Left lobe of liver (tissue), 2 donors: ENCODE measurements at regions not wholly inside any gene's neighbourhood (a gene's known extent, or its start where the extent isn't known, plus 50 kb on each side); places are given as distances from the start of the nearest gene placed in this dataset.
"Not testable (repeated sequence)": the region's sequence is repeated elsewhere in the genome, so short reads cannot be mapped to it uniquely, and the experiment has no call there.

ENCODE experiments used
- ATAC-seq: fragments of 200-7000 bp; cut with Tn5 transposase; one replicate; pipeline ENCODE4 v1.9.1; 2020; ENCODE audit warnings: mild to moderate bottlenecking, moderate library complexity
- DNase-seq: peaks from one replicate; pipeline ENCODE4 v3.0.0-alpha.2; 2020; ENCODE audit warnings: low spot score
- donor health status: DM: no; HTN: no; CAD: no; lungs with moderate emphysema.
- donor health status: DM: no; HTN: yes; CAD: no.

DNA sequence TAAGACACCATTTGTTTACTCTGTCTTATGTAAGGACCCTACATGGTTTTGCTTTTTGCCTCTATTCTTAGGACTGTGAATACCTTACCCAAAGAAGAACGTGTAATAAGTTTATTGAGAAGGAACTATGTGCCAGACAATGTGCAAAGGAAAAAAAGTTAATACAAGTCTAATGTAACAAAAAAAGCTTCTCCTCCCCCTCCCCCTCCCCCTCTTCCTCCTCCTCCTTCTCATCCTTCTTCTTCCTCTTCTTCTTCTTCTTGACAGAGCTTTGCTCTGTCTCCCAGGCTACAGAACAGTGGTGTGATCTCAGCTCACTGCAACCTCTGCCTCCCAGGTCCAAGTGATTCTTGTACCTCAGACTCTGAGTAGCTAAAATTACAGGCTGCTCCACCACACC lies 50.9 kb upstream of the MITF start:
- DNase-seq (no peak), ATAC-seq (no peak)

DNA sequence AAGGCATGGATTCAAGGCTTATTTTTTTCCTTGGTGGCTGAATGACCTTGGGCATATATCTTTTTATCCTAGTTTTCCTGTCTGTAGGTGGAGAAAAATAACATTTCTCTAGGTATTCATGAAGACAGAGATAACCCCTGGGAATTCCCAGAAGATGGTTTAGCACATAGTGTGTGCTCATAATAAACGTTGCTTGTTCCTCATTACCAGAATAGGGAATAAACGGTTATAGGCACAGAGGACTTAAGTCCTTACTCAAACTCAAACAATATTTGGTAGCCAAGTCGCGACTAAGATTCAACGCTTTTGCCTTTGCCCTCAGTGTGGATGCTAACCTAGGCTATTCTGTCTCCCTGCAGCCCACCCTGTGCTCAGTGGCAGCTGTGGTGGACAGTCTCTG lies 51.6 kb upstream of the MITF start:
- ATAC-seq (no peak), DNase-seq (no peak)

DNA sequence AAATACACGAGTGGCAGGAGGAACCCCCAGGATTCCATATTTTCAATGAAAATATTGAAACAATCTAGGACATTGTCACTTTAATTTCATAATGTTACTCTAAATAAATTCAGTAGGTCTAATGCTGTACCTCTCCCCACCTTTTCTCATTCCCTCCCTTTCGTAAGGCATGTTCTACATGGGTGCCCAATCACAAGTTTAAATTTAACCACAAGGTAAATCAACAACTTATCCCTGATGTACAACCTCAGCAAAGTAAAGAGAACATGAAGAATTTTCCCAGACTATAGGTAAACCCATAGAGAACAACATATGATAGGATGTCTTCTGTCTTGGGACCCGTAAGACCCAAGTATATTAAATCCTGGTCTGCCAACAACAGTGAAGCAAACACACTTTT lies 53.2 kb upstream of the MITF start:
- ATAC-seq (no peak), DNase-seq (no peak)

GRCh38 chr3:69684309-69684961 lies 54.8 kb upstream of the MITF start:
- DNase-seq (no peak), ATAC-seq (no peak)

DNA sequence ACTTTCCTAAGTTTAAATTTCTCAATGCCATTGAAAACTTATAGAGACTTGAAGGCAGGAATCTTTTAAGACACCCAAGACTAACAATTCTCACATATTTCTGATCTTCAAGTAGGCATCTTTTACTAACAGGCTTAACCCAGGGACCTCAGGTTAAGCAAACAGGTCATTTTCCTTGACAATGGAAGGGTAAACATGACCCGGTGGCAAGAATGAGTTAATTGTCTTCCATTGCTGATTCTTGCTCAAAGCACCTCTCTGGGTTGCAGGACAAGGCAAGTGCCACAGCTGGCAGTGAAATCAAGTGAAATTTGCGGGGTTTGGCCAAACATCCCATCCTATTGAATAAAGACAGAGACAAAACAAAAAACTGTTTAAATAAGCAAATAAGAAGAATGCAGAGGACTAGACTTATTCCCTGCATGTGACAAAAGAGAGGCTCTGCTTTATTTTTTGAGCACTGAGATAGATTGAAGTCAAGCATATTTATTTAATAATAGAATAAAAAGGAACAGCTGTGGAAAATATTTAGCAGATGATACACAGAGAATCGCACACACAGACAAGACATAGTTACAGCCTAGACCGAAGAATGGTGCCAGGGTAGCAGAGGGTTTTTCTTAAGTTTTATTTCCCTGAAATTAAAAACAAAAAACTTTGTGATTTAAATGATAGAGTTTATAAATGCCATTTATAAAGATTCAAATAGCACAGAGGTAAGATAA lies 56.0 kb upstream of the MITF start:
- DNase-seq (no peak), ATAC-seq (no peak)

DNA sequence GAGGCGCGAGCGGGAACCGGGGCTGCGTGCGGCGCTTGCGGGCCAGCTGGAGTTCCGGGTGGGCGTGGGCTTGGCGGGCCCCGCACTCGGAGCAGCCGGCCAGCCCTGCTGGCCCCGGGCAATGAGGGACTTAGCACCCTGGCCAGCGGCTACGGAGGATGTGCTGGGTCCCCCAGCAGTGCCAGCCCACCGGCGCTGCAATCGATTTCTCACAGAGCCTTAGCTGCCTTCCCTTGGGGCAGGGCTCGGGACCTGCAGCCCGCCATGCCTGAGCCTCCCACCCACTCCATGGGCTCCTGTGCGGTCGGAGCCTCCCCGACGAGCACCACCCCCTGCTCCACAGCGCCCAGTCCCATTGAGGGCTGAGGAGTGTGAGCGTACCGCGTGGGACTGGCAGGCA lies 61.8 kb upstream of the MITF start:
- not testable (repeated sequence) for ATAC-seq, DNase-seq

DNA sequence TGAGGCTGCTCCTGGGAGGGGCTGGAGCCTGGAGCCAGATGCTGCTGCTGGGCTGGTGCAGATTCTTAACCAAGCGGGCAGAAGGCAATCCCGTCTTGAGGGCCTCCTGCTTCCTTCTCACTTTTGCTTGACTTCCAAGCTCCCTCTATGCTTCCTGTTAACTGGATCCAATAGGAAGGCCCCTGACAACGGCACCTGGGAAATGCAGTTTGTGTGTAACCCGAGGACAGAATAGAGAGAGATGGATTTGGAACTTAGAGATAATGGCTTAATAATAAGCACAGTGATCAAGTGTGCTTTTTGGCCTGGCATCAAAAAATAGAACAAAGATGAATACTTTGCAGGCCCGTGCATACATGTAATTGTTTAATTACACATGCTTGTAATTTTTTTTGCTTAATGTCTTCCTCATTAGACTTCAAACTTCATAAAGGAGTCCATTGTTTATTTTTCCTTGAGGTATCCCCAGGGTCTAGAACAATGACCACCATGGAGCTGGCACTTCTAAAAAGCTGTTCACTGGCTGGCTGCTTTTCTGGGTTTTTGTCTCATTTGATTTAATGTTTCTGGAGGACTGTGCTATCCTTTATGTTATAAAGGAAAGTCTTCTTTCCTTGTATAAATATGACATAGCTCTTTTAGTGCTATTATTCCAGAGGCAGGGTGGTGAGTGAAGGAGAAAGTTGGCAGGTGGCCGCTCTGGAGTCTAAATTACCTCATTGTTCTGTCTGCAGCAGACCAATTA lies 63.3 kb upstream of the MITF start:
- DNase-seq, result no peak
- no peak for ATAC-seq

DNA sequence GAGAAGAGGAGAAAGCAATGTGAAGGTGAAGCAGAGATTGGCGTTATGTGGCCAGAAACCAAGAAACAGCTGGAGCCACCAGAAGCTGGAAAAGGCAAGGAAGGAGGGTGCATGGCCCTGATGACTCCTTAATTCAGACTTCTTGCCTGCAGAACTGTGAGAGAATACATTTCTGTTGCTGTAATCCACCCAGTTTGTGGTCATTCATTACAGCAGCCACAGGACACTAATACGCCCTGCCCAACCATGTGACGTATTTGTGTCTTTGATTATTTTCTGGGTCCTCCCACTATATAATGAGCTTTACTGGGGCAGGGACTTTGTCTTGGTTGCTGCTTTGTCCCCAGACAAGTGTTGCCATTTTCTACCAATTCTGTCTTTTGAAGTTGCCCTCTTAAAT lies 64.5 kb upstream of the MITF start:
- no peak for ATAC-seq

GRCh38 chr3:69671082-69671952 lies 67.9 kb upstream of the MITF start:
- ATAC-seq (peak; percentile 76), DNase-seq (no peak)

More for the DNA sequence above, 64.5 kb upstream of the MITF start:
- no peak for DNase-seq

- ATAC-seq (no peak), DNase-seq (no peak)
Observed at GRCh38 chr3:69669070-69669469, 70.2 kb upstream of the MITF start.

DNA sequence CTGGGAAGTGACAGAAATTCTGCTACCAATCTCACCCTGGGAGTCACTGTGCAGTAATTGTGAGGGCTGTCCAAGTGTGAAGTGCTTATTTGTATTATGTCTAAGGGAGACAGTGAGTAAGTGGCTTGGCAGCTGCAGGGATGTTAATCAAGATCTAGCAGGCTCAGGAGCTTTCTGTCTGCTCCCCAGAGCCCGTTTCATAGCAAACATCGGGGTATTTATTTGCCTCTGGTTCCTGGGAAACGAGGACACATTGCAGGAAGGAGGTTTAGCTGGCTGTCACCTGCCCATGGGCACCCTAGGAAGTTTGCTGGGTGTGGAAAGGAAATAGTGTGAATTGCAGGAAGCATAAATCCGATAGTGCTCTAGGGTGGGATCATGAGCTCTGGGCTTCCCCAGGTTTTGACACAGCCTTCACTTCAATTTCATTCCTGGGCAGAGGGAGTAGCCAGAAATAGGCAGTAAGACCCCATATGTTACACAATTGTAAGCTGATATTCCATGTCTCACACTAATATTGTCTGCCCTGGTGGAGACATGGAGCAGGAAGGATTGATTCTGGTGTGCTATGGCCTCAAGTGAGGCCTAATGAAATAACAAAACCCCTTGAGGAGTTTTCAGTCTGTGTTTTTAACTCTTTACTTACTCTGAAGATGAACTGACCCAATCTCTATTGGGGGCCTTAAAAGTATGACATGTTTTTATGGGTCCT lies 74.1 kb upstream of the MITF start:
- ATAC-seq (peak; percentile 41), DNase-seq (no peak)

DNA sequence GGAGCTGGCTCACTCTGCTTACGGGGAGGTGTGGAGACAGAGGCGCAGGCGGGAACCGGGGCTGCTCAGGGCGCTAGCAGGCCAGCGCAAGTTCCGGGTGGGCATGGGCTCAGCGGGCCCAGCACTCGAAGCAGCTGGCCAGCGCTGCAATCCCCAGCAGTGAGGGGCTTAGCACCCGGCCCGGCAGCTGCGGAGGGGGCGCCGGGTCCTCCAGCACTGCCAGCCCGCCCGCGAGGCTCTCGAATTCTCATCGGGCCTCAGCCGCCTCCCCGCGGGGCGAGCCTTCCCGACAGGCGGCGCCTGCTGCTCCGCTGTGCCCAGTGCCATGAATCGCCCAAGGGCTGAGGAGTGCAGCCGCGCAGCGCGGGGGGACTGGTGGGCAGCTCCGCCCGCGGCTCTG lies 78.6 kb upstream of the MITF start:
- DNase-seq (no peak), ATAC-seq (no peak)

DNA sequence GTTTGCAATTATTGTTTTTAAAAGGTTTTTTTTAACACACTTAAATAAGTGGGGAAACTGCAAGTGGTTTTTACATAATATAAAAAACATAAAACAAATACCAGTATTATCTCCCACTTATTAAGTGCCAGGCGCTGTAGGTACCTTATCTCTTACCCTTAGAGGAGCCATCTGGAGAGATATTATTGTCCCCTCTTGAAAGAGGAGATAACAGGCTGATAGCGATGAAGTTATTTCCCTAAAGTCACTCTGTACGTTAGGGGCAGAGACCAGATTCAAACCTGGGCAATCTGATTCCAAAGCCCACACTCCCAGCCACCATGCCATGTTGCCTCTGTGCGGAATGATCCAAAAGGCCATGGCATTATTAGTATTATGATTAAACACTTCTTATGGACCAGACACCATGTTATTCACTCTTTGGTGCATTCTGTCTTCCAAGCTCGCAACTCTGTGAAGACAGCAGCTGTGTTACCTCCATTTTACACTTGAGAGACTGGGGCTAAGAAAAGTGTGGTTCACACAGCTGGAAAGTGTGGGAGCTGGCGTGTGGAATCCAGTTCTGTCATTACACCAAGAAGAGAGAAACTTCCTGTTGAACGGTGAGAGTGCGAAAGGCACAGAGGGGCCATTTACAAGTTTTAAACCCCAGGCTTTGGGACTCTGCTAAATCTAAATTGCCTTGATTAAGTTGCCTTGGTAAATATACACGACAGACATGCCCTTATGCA lies 79.9 kb upstream of the MITF start:
- ATAC-seq (no peak), DNase-seq (no peak)

DNA sequence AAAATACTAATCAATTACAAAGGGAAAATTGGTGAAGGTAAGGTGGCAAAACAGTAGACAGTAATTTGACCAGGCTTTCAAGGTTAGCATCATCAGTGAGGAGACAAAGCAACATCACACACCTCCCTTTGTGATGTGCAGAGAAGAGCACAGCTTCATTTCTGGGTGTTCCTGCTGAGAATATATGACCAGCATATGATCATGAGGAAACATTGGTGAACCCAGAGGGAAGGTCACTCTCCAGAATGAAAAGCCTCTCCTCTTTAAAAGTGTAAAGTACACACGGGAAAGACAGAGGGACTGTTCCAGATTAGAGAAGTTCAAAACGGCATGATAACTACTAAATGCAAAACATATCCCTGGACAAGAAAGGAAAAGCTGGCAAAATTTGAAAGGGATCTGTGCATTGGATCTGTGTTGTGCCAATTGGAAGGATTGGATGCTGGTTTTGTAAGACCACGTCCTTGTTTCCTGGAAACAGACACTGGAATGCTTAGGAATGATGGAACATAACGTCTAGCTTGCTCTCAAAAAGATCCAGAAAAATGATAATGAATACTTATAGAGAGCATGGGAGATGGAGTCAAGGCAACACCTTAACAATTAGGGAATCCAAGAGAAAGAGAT lies 80.6 kb upstream of the MITF start:
- DNase-seq (no peak), ATAC-seq (no peak)

- DNase-seq, ATAC-seq: not testable (repeated sequence)
Observed at GRCh38 chr3:69657030-69657429, 82.2 kb upstream of the MITF start.

DNA sequence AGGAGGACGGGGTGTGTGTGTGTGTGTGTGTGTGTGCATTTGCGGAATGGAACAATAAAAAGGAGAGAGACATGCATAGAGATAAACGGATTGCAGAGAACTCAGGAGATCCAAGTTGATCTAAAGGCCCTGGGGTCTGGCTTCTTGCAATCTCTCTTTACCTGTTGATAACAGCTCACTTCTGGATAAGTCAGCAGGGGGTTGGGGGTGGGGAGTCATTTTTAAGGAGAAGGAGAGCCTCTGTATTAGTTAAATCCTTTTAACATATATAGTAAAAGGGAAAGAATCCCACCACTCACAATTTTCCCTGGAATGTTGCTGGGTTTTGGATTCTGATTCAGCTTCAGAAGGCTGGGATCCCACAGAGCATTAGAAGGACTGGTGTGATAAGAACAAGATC lies 87.5 kb upstream of the MITF start:
- ATAC-seq, result no peak
- DNase-seq, result no peak

- ATAC-seq, result no peak
- DNase-seq, result no peak
Observed at GRCh38 chr3:69650066-69650419, 89.2 kb upstream of the MITF start.

GRCh38 chr3:69649120-69650065 lies 89.9 kb upstream of the MITF start:
- no peak for ATAC-seq

More at GRCh38 chr3:69649120-69650065, 89.9 kb upstream of the MITF start:
- no peak for DNase-seq
